ENCODE measurements at regions not wholly inside any gene's neighbourhood (a gene's known extent, or its start where the extent isn't known, plus 50 kb on each side); places are given as distances from the start of the nearest gene placed in this dataset.

DNA sequence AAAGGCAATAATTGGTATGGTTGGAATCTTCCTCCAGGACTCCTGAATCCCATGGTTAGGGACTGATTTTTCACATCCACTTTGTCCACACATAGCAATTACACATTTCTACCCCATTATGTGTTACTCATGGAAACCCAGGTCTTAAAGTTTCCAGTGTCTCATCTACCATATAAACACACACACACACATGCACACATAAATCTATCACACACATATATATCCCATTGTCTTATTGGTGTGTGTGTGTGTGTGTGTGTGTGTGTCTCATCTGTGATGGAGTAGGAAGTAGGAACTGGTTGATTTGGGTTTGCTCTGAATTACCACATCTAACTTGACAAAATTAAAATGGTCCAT is 525.4 kb downstream of the FUT8 start:
- TF ChIP-seq, protein P1, sequence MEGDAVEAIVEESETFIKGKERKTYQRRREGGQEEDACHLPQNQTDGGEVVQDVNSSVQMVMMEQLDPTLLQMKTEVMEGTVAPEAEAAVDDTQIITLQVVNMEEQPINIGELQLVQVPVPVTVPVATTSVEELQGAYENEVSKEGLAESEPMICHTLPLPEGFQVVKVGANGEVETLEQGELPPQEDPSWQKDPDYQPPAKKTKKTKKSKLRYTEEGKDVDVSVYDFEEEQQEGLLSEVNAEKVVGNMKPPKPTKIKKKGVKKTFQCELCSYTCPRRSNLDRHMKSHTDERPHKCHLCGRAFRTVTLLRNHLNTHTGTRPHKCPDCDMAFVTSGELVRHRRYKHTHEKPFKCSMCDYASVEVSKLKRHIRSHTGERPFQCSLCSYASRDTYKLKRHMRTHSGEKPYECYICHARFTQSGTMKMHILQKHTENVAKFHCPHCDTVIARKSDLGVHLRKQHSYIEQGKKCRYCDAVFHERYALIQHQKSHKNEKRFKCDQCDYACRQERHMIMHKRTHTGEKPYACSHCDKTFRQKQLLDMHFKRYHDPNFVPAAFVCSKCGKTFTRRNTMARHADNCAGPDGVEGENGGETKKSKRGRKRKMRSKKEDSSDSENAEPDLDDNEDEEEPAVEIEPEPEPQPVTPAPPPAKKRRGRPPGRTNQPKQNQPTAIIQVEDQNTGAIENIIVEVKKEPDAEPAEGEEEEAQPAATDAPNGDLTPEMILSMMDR (IDR thresholded peaks at IDR 0.05; ENCODE audit: borderline replicate concordance, extremely low read depth, low read length, poor library complexity, severe bottlenecking), result no peak
- TF ChIP-seq EZH2 (IDR thresholded peaks at IDR 0.05; ENCODE audit: borderline replicate concordance, low read depth, low read length, severe bottlenecking), result no peak
